ENCODE measurements at regions not wholly inside any gene's neighbourhood (a gene's known extent, or its start where the extent isn't known, plus 50 kb on each side); places are given as distances from the start of the nearest gene placed in this dataset.

DNA sequence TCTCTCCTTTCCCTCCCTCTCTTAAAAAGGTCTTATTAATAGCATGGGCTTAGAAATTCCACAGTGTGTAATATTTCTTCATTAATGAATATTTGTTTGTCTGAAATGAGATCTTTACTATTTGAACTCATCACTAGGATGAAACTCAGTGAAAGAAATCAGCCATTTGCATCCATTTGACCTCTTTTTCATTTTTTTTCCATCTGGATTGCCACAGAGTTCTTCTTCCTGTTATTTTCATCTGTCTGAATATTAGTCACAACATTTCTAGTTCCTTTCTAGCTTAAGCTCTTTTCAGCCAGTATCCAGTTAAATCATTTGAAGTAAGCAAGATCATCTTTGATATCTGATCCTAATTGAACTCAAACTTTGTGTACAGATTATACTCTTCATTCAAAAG lies 69.2 kb upstream of the PLS3 start:
- peak in 1 of 3 donors; percentile 26 for DNase-seq

GRCh38 chrX:115493015-115493414 lies 68.0 kb upstream of the PLS3 start:
- DNase-seq, result no peak

DNA sequence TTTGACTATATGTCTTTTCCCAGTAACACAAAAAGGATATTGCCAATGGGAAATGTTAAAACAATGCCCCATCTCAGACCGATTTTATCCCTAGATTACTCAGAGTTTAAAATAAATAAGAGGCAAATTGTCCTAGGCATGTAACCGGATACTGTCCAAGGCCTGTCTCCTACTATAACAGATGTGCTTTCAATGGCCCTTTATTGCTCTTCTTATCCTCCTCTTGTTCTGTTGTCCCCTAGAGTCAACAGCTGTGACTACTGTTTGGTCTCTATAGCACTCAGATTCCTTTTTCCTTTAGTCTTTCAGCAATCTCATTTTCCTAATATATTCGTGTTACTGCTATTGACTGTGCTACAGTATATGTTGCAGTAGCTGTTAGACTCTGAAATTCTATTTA lies 66.8 kb upstream of the PLS3 start:
- DNase-seq, result peak; percentile 34 to 70 (median 34)

DNA sequence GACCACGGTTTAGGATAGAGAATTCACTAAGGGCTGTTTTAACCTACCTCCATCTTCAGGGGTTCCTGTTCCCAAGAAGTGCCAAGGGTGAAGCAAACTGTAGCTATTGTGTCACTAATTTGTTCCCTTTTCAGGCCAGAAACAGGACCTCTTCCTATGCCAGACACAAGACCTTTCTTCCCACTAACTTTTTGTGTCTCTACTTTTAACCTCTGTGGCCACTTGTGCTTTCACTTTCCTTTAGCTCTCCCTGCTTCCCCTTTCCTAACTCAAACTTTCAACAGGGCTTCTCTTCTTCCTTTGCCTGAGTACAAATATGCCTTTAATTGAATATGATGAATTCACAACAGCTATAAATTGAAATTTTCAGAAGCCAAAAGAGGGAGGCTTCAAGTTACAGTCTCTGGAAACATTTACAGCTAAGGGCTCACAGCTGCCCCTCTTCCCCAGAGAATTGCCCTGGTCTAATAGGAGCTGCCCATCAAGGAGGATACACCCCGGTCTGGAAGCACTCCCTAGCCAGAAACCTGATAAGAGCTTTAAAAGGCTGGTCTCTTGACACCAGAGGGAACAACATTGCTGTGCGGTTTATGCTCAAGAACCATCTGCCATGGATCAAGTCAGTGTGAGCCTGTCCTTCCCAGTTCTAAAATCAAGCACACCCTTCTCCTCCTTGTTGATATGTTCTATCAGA lies 61.7 kb upstream of the PLS3 start:
- peak in 1 of 3 donors; percentile 16 for DNase-seq

- no peak for DNase-seq
Measured at GRCh38 chrX:115503099-115503498, 57.9 kb upstream of the PLS3 start.

- DNase-seq, result no peak
Measured at GRCh38 chrX:115504167-115504566, 56.8 kb upstream of the PLS3 start.
